IMR-90 (cell line): ENCODE measurements at regions not wholly inside any gene's neighbourhood (a gene's known extent, or its start where the extent isn't known, plus 50 kb on each side); places are given as distances from the start of the nearest gene placed in this dataset.

ENCODE experiments used
- ATAC-seq: fragments of 200-7000 bp; cut with Tn5 transposase; 2 replicates; pipeline ENCODE4 v1.9.1; 2020; ENCODE audit warnings: low read depth, mild to moderate bottlenecking, moderate library complexity
- BruUV-seq: library from RNA; stranded (reverse); fragments of 400-500 nt; replicated peaks from 2 replicates; lab custom pipeline; 2021; lab: Mats Ljungman, UMichigan
- CTCF ChIA-PET: fragments of 300-600 bp; formaldehyde crosslinking; extraction: SDS; loops from one replicate; lab custom pipeline; 2021; ENCODE audit warnings: antibody characterized with exemption; lab: Yijun Ruan, JAX
- POLR2A ChIA-PET: fragments of 300-600 bp; sonication (Branson Sonifier 250); formaldehyde crosslinking; loops from one replicate; lab custom pipeline; 2022; ENCODE audit warnings: antibody characterized with exemption; ENCODE audit not compliant: unreplicated experiment; lab: Charles Lee
- DNase-seq: peaks from one replicate; pipeline ENCODE4 v3.0.0; 2013
- H2AFZ ChIP-seq: replicated peaks from 2 replicates; pipeline ENCODE3; 2013; ENCODE audit warnings: low read length, mild to moderate bottlenecking; ENCODE audit not compliant: poor library complexity
- H2AK5ac ChIP-seq: 2 replicates; pipeline ENCODE4 v1.6.1; 2013; ENCODE audit warnings: low read depth, low read length, inconsistent platforms
- H2AK9ac ChIP-seq: replicated peaks from 2 replicates; pipeline ENCODE3; 2013; ENCODE audit warnings: mild to moderate bottlenecking, low read depth, low read length, moderate library complexity; ENCODE audit not compliant: poor library complexity
- H2BK120ac ChIP-seq: 2 replicates; pipeline ENCODE4 v1.6.1; 2013; ENCODE audit warnings: low read depth, low read length, inconsistent platforms
- H2BK15ac ChIP-seq: 3 replicates; pipeline ENCODE4 v1.6.1; 2013; ENCODE audit warnings: low read depth, low read length, inconsistent platforms
- H2BK20ac ChIP-seq: 2 replicates; pipeline ENCODE4 v1.6.1; 2013; ENCODE audit warnings: low read depth, mild to moderate bottlenecking, inconsistent platforms, low read length, moderate library complexity
- H2BK5ac ChIP-seq: 2 replicates; pipeline ENCODE4 v1.6.1; 2013; ENCODE audit warnings: mild to moderate bottlenecking, low read depth, low read length, inconsistent platforms; ENCODE audit not compliant: poor library complexity, severe bottlenecking
- H3K14ac ChIP-seq: replicated peaks from 2 replicates; pipeline ENCODE4 v1.6.1; 2013; ENCODE audit warnings: low read depth, low read length, inconsistent platforms
- H3K18ac ChIP-seq: 2 replicates; pipeline ENCODE4 v1.6.1; 2013; ENCODE audit warnings: low read depth, low read length, control low read depth
- H3K23ac ChIP-seq: 2 replicates; pipeline ENCODE4 v1.6.1; 2013; ENCODE audit warnings: low read depth, low read length, inconsistent platforms
- H3K27ac ChIP-seq: 2 replicates; pipeline ENCODE4 v1.5.1; 2013; ENCODE audit warnings: mild to moderate bottlenecking, control low read depth, low read length; ENCODE audit not compliant: insufficient read depth
- H3K27me3 ChIP-seq: 2 replicates; pipeline ENCODE4 v1.6.1; 2013; ENCODE audit warnings: low read length; ENCODE audit not compliant: control insufficient read depth, insufficient read depth
- H3K36me3 ChIP-seq: 2 replicates; pipeline ENCODE4 v1.6.1; 2013; ENCODE audit warnings: low read length, mixed read lengths; ENCODE audit not compliant: control insufficient read depth, insufficient read depth
- H3K4ac ChIP-seq: 2 replicates; pipeline ENCODE4 v1.6.1; 2013; ENCODE audit warnings: low read depth, low read length, inconsistent platforms
- H3K4me1 ChIP-seq: 2 replicates; pipeline ENCODE4 v1.6.1; 2013; ENCODE audit warnings: low read length, mixed read lengths; ENCODE audit not compliant: control insufficient read depth, insufficient read depth
- H3K4me2 ChIP-seq: 2 replicates; pipeline ENCODE4 v1.6.1; 2013; ENCODE audit warnings: low read depth, mild to moderate bottlenecking, control low read depth, low read length, moderate library complexity
- H3K4me3 ChIP-seq: 2 replicates; pipeline ENCODE4 v1.5.1; 2013; ENCODE audit warnings: low read depth, mild to moderate bottlenecking, control low read depth, low read length, moderate library complexity; ENCODE audit not compliant: insufficient read depth
- H3K56ac ChIP-seq: 2 replicates; pipeline ENCODE4 v1.6.1; 2013; ENCODE audit warnings: low read length, inconsistent platforms; ENCODE audit not compliant: insufficient read depth; ENCODE audit errors: extremely low read depth
- H3K79me1 ChIP-seq, 2 experiments: 2 replicates each; pipeline ENCODE4 v1.6.1; 2013; ENCODE audit warnings: low read length in 2 of 2, inconsistent platforms in 1 of 2, low read depth in 1 of 2
- H3K9ac ChIP-seq: 2 replicates; pipeline ENCODE4 v1.6.1; 2013; ENCODE audit warnings: low read depth, low read length, control low read depth
- H3K9me1 ChIP-seq: 2 replicates; pipeline ENCODE4 v1.6.1; 2013; ENCODE audit warnings: low read length, inconsistent platforms; ENCODE audit not compliant: insufficient read depth
- H3K9me3 ChIP-seq: 2 replicates; pipeline ENCODE4 v1.6.1; 2013; ENCODE audit warnings: low read length; ENCODE audit not compliant: control insufficient read depth, insufficient read depth
- H4K20me1 ChIP-seq: 2 replicates; pipeline ENCODE4 v1.6.1; 2013; ENCODE audit warnings: low read length, inconsistent platforms; ENCODE audit not compliant: insufficient read depth
- H4K5ac ChIP-seq: 2 replicates; pipeline ENCODE4 v1.6.1; 2013; ENCODE audit warnings: mild to moderate bottlenecking, low read depth, low read length, control low read depth
- H4K8ac ChIP-seq, 2 experiments: 2 replicates each; pipeline ENCODE4 v1.6.1; 2013; ENCODE audit warnings: low read depth in 2 of 2, low read length in 2 of 2, control low read depth in 1 of 2, inconsistent platforms in 1 of 2
- H4K91ac ChIP-seq: 2 replicates; pipeline ENCODE4 v1.6.1; 2013; ENCODE audit warnings: low read depth, low read length, inconsistent platforms; ENCODE audit not compliant: insufficient read depth
- BHLHE40 ChIP-seq: fragments of 150-350 bp; IDR thresholded peaks from 2 replicates; pipeline ENCODE4 v1.6.1; 2016; ENCODE audit warnings: mild to moderate bottlenecking, low read depth, low read length
- CEBPB ChIP-seq: IDR thresholded peaks from 2 replicates; pipeline ENCODE4 v1.6.1; 2012; ENCODE audit warnings: low read depth, low read length, improper control_type of control experiment
- POLR2A ChIP-seq: IDR thresholded peaks from 2 replicates; pipeline ENCODE4 v1.6.1; 2012; ENCODE audit warnings: mild to moderate bottlenecking, low read depth, low read length
- RAD21 ChIP-seq: IDR thresholded peaks from 2 replicates; pipeline ENCODE4 v1.6.1; 2012; ENCODE audit warnings: low read length, improper control_type of control experiment
- RCOR1 ChIP-seq: IDR thresholded peaks from 2 replicates; pipeline ENCODE4 v1.6.1; 2012; ENCODE audit warnings: mild to moderate bottlenecking, low read length, improper control_type of control experiment; ENCODE audit not compliant: insufficient replicate concordance
- WGBS, 2 experiments: methylation state at CpG; one replicate each; pipeline versions ENCODE4 v1.1.5 to v1.1.7; 2013; ENCODE audit warnings: missing lambda C conversion rate in 2 of 2; ENCODE audit not compliant: insufficient read length in 1 of 2; ENCODE audit errors: extremely low coverage in 2 of 2; 5-methylcytosine and 5-hydroxymethylcytosine counted together
- dilution Hi-C: fragments of 300-500 bp; cut with HindIII; formaldehyde crosslinking; loops from one replicate; pipeline ENCODE4 v1.14.3; 2018; ENCODE audit warnings: low sequenced_read_pairs; ENCODE audit not compliant: unreplicated experiment
- in situ Hi-C: fragments of 300-500 bp; cut with MboI; formaldehyde crosslinking; loops from 3 replicates; pipeline ENCODE4 v1.14.3; 2019; ENCODE audit warnings: low sequenced_read_pairs, inconsistent platforms, mixed read lengths
- intact Hi-C: fragments of 100-400 bp; cut with micrococcal nuclease; formaldehyde crosslinking; loops from 2 replicates; pipeline ENCODE4 v1.10.0; 2022

DNA sequence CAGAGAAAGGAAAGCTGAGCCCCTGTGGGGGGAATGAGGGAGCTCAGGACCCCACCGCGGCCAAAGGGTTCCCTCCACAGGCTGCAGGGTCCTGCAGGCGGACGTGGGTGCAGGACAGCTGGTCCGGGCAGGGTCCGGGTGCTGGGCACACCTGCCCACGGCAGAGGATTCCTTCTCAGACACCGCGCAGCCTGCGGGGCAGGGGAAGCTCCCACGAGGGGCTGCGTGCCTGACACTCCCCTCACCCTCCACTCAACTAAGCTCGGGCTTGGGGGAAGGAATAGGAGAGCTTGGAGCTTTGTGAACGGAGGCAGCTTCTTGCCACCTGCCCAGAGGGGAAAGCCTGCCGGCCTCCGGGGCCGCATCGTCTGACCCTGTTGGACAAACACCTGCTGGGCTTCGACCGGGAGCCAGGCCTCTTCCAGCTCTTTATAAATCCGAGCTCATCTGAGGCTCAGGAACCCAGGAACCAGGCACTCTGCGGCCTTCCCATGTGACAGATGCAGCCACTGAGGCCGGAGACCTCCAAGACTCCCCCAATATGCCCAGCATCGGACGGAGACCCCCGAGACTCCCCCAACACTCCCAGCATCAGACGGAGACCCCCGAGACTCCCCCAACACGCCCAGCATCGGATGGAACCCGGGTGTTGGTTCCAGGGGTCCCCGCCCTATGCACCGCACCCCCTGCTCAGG is 97.3 kb downstream of the PDGFA start:
- H3K18ac ChIP-seq: no peak overlapping the region
- dilution Hi-C loops: no loop called here
- H2BK5ac ChIP-seq: no peak overlapping the region
- no peak overlapping the region for H3K27ac ChIP-seq
- intact Hi-C loops: no loop called here
- H3K36me3 ChIP-seq: no peaks in the 10 kb centered on the region
- no peak overlapping the region for H3K4ac ChIP-seq
- no peak overlapping the region for H2AK5ac ChIP-seq
- no peak overlapping the region for H3K23ac ChIP-seq
- no peak overlapping the region for H3K9ac ChIP-seq
- TF ChIP-seq BHLHE40 (no peak), RCOR1 (no peak), POLR2A (no peak), RAD21 (no peak), CEBPB (no peak)
- no peak overlapping the region for H3K56ac ChIP-seq
- H3K4me3 ChIP-seq: no peak overlapping the region
- ATAC-seq (no peak), DNase-seq (no peak)
- no peak overlapping the region for H4K5ac ChIP-seq
- H3K79me1 ChIP-seq: no peaks in the 10 kb centered on the region
- no peaks in the 10 kb centered on the region for H4K20me1 ChIP-seq
- no peak overlapping the region for H3K14ac ChIP-seq
- 53% methylated on average over 3 of the region's 33 CpGs; no CpG with 5 or more reads in 1 of the 2 experiments for WGBS, 2 experiments
- no peaks in the 10 kb centered on the region for H3K9me1 ChIP-seq
- no peak overlapping the region for H2BK15ac ChIP-seq
- H3K27me3 ChIP-seq: peaks cover 22% of the 10 kb centered on the region
- no peak overlapping the region for H4K8ac ChIP-seq
- no peak overlapping the region for H2BK20ac ChIP-seq
- no peak overlapping the region for H4K91ac ChIP-seq
- ChIA-PET CTCF (no interaction called here), POLR2A (no interaction called here)
- H3K9me3 ChIP-seq: peaks cover 9% of the 10 kb centered on the region
- no peaks in the 10 kb centered on the region for H3K4me1 ChIP-seq
- no peak overlapping the region for H2AK9ac ChIP-seq
- H2BK120ac ChIP-seq: no peak overlapping the region
- BruUV-seq: no TSS peak
- in situ Hi-C loops: no loop called here
- no peak overlapping the region for H3K4me2 ChIP-seq
- H2AFZ ChIP-seq: no peak overlapping the region
